ENCODE measurements at regions not wholly inside any gene's neighbourhood (a gene's known extent, or its start where the extent isn't known, plus 50 kb on each side); places are given as distances from the start of the nearest gene placed in this dataset.
"Not testable (repeated sequence)": the region's sequence is repeated elsewhere in the genome, so short reads cannot be mapped to it uniquely, and the experiment has no call there.

- no peak for DNase-seq
Observed at GRCh38 chr2:7146151-7146550, 228.9 kb downstream of the RNF144A start.

DNA sequence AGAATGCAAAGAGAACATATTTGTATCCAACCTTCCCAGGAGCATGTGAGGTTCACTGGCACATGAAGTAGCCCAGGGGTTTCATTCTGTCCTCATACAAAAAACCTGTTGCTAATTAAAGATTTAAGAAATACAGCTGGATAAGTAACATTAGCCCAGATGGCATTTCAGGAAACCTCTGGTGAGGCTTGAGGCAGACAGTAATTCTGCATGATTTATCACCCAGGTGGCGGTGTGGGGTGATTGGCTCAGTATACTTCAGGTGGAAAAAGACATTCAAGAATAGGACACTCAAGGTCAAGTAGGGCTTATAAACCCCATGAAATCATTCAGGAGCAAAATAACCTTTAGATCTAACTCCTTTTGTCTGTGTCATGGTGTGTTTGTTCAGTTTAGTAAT lies 237.4 kb downstream of the RNF144A start:
- DNase-seq = no peak

DNA sequence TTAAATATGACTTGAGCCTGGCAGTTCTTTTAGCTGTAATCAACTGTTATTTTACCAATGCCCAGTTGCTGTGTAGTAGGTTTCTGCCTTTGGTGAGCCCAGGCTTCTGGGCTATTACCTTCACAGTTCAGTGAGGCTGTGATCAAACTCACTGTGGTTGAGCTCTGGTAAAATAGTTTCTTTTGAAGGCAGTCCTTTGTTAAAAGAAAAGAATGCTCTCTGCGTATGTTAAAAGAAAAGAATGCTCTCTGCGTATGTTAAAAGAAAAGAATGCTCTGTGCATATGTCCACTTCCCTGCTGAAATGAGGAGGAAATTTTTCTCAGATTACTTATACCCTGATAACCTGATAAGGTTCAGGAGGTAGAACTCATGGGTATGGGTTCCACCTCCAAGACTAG lies 244.3 kb downstream of the RNF144A start:
- DNase-seq = no peak

DNA sequence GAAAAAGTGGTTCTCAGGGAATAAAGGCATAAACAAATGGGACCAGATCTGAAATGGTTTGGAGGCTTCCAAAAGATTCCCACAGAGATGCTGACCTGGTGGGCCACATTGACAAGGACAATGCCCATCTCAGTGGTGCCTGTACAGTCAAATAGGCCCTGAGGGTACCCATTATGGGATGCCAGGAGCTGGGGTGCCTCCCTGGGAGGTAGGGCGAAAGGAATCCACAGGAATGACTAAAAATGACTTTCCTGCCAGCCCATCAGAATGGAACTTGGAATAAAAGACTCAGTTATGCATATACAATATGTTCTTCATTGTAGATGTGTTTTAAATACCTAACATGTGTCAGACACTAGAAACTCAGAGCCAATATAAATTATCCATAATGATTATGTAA lies 248.5 kb downstream of the RNF144A start:
- no peak for DNase-seq

DNA sequence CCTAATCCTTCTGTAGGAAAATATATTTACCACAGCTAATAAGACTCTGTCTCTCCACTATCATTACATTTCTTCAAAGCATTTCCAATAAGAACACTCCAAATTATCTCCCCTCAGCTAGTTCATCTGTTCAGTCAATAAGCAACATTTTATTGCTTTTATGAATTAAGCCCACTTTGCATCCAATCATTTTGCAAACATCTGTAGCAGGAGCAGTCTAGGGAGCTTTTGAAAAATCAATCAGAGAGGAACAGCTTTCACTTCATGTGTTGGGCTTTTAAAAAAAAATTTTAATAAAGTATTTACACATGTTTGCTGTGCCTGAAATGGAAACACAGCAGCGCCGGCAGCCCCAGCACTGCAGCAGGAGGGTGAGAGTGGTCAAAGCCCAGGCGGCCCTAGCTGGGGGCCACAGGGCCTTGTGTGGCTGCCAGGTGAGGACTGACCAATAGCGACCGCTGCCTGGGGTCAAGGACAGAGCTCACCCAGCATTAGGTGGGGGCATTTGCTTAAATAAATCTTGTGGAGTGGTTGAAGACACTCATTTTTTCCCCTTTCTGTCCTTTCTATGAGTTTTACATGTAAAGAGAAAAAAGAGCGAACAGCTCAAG lies 250.7 kb downstream of the RNF144A start:
- no peak for DNase-seq

- DNase-seq = no peak
Observed at GRCh38 chr2:7169593-7169992, 252.4 kb downstream of the RNF144A start.

- DNase-seq = not testable (repeated sequence)
Observed at GRCh38 chr2:7178996-7179395, 261.8 kb downstream of the RNF144A start.

- no peak for DNase-seq
Observed at GRCh38 chr2:7180638-7181370, 263.6 kb downstream of the RNF144A start.

DNA sequence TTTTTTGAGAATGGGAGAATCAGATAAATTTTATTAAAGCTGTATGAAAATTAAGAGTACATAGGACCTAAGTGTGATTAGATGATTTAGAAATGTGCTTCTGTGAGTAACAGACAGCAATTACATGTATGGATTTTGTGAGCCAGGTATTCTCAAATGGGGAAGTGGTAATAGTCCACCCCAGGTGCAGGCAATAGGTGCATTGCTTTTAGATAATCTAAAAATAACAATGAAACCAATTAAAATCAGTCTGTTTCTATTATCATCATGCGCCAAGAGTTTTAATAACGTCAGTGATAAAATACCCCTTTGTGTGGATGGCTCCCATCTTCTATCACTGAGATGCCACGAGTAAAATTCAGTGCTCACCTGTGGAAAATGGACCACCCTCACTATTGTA lies 265.3 kb downstream of the RNF144A start:
- DNase-seq = no peak

GRCh38 chr2:7189106-7189505 lies 271.9 kb downstream of the RNF144A start:
- DNase-seq = no peak

GRCh38 chr2:7190587-7191324 lies 273.5 kb downstream of the RNF144A start:
- DNase-seq = no peak

DNA sequence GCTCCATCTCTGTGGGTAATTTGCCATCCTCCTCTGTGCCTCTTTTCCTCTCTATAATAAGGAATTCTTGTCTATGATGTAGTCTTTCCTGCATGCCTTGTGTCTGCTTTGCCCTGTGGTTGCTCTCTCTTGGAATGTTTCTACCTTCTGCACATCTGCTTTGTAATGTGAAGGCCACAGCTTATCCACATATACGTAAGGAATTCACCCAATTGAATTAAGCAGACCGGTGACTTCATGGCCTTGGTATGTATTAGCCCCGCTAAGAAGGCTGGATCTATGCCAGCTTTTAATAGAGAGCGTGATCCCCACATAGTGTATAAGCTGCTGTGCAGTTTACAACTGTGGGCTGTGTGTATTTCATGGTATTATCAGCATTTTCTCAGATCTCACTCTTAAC lies 274.7 kb downstream of the RNF144A start:
- no peak for DNase-seq

GRCh38 chr2:7193457-7193856 lies 276.2 kb downstream of the RNF144A start:
- DNase-seq = no peak

GRCh38 chr2:7194950-7195349 lies 277.7 kb downstream of the RNF144A start:
- DNase-seq = no peak

DNA sequence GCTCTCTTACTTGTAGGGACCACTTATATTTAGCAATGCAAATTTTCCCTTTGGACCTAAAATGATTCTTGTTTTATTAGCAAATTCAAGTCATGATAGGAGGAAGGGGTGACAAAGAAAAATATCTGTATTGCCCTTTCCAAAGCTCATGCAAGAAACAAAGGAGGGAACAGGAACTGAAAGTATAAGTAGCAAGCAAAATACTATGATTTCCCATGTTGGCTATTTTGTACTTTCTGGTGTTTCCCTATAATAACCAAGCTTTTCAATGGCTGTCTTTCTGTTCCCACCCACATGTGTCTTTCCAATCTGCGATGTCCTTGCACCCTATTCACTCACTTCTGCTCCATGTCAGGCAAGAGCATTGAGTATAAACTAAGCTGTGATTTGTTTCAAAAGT lies 279.7 kb downstream of the RNF144A start:
- DNase-seq = no peak

- DNase-seq = no peak
Observed at GRCh38 chr2:7201851-7202250, 284.6 kb downstream of the RNF144A start.

GRCh38 chr2:7203056-7203467 lies 285.9 kb downstream of the RNF144A start:
- DNase-seq = peak; percentile 64

GRCh38 chr2:7205151-7205830 lies 288.1 kb downstream of the RNF144A start:
- no peak for DNase-seq

- DNase-seq = no peak
Observed at GRCh38 chr2:7206111-7206810, 289.0 kb downstream of the RNF144A start.

DNA sequence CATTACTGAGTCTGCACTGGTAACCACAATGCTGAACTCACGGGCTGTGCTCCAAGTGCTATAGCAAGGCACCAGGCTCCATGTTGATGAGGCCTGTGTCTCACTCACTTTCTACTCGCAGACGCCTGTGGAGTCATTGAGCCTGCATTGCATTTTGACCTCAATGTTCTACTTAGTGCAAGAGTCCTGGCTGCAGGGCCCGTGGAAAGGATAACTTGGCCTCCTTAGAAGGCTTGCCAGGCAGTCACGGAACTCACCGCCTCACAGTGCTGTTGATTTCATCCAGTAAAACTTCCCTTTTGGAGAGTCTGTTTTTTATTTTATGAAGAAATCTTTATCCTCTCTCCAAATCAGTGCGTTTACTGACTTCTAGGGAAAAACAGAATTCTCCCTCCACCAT lies 290.4 kb downstream of the RNF144A start:
- DNase-seq = no peak

DNA sequence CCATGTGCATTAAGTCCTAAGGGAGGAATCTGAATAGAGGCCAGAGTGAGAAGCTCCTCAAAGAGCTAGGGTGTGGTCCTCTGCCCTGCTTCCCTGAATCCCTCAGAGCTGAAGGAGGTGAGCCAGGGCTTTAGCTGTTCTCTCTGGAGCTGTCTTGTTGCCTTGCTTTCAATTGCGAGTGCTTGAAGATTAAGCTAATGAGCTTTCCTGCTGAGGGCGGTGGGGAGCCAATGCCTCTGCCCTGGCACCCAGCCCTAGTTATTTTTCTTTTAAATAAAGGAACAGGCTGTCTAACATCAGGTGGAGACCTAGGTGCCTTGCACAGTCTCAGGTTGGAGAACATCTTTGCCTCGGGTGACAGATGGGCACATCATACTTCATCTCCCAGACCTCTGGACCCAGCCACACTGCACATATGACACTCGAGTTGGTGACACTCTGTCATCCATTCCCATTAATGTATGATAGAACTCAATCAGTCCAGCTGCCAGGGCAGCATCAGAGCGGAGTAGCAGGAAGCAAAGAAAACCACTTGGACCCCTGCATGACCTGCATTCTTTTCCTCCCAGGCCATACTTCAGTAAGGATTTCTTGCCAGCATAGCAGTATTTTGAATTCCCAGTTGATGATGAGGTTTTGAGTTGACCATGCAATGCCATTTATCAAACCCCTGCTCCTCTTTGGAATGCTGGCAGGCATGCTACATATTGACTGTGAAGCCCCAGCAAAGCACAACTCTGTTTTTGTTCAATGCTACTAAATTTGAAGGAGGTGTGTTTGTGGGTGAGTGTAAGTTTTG lies 292.7 kb downstream of the RNF144A start:
- DNase-seq = no peak

DNA sequence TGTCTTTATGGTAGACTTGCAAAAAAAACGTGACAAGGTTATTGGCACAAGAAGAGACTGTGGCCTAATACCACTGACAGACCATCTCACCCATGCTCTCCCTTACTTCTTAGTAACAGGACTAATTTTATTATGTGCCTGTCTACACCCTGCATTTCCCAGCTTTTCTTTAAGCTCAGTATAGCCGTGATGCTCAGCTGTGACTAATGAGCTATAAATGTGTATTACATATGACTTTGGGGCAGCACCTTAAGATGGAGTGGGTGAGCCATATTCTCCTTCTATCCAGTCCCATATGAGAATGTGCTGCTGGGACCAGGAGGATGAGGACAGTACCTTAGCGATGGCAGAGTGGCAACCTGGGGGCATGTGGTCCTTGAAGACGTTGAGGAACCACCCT lies 293.5 kb downstream of the RNF144A start:
- DNase-seq = no peak
